ENCODE measurements at regions not wholly inside any gene's neighbourhood (a gene's known extent, or its start where the extent isn't known, plus 50 kb on each side); places are given as distances from the start of the nearest gene placed in this dataset.

- no peak for DNase-seq
Observed at GRCh38 chr4:121517241-121517640, 136.4 kb upstream of the QRFPR start.

DNA sequence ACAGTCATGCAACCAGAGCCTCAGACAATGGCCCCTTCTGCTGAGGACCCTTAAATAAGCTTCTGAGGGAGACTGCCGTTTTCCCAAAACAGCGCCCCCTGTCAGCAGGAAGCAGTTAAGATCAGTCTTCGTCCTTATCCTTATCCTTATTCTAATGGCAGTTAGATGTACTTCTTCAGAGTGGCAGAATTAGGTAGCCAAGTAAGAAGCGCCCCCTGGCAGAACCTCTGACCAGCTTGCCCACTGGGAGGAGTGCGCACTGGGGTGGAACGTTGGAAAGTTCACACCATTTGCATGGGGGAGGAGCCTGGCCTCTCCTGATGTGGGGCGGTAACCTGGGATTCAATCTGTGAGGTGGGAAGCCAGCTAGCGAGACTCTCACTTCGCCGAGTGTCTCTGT is 133.6 kb upstream of the QRFPR start:
- DNase-seq, result peak in 1 of 2 experiments; percentile 13

GRCh38 chr4:121510341-121510874 is 129.6 kb upstream of the QRFPR start:
- no peak for DNase-seq

DNA sequence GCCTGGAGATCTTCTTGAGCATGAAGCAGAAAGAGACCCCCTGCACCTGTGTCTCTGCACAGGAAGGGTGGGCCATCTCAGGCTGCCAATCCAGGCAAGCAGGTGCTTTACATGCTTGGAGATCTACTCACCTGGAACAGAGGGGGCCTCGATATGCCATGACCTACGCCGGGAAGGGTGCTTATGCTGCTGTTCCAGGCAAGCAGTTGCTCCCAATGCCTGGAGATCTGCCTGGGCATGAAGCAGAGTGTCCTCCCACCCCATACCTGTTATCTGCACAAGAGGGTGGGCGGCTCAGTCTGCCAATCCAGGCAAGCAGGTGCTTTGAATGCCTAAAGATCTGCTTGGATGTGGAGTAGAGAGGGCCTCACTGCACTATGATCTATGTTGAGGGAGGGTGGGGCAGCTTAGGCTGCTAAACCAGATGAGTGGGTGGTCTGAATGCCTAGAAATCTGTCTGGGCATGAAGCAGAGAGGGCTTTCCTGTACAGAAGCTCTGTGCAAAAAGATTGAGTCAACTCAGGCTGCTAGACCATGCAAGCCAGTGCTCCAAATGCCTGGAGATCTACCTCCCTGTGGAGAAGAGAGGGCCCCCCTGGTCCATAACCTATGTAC is 104.5 kb upstream of the QRFPR start:
- no peak for DNase-seq

- peak; percentile 14 to 52 for DNase-seq
Observed at GRCh38 chr4:121484633-121485032, 103.8 kb upstream of the QRFPR start.

DNA sequence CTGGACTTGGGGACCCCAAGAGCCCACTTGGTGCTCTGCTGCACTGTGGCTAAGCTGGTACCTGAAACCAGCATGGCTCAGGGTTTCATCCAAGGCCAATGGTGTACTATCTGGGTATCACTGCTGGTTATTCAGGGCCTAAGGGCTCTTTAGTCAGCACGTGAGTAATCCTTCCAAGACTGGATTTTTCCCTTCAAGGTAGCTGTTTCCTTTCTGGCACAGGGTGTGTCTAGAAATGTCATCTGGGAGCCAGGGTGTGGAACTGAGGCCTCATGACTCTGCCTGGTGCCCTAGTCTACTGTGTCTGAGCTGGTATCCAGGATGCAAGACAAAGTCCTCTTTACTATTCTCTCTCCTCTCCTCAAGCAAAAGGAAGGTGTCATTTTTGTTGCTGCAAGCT is 99.0 kb upstream of the QRFPR start:
- no peak for DNase-seq

DNA sequence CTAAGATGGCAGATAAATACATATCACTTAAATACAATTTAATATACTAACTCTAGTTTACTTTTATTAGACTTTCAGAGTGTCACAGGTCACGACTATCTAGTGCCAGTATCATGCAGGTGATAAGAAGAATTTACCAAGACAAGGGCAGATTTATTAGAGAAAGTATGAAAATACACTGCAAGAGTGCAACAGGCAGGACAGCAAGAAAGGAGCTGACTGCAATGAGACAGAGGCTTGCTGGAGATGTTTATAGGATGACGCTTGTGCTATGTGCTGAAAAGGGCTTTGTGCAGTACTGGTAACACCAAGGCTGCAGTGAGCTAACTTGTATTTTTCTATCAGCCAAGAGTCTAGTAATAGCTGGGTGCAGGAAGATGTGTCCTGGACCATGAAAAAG is 96.7 kb upstream of the QRFPR start:
- DNase-seq, result no peak

DNA sequence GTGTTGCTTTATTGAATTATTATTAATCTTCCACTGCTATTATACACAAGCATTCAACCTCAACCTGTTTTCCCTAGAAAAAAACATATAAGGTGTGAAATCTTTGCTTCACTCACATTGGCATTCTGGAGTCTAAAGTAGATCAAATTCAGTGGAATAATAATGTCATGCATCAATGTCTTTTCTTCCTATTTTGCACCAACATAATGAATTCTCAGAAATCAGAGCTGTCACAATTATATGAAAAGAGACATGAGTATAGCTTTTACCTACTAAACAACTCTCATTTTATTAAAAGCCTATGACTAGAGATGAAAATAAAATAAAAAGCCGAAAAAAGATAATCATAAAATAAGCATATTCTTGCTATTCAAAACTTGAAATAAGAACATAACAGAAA is 96.3 kb upstream of the QRFPR start:
- DNase-seq, result no peak

GRCh38 chr4:121472937-121473721 is 92.3 kb upstream of the QRFPR start:
- DNase-seq, result no peak

DNA sequence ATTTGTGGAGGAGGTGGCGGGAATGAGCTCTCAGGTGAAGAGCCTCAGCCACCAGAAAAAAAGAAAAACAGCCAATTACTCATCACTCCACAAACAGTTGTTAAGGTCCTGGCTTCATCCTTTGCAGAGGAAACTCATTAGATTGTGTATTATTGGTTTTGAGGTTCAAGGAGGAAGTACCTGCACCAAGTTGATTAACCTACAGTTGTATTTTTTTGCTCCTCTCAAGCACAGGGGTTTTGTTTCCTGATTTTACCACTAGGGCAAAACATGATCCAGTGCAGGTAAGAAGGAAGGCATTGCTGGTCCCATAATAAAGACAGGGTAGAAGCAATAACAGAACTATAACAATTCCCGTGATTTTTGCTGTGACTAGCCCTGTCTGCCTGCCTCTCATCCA is 84.0 kb upstream of the QRFPR start:
- no peak for DNase-seq

- peak; percentile 13 to 67 for DNase-seq
Observed at GRCh38 chr4:121462660-121463261, 81.9 kb upstream of the QRFPR start.

- DNase-seq, result no peak
Observed at GRCh38 chr4:121459026-121459425, 78.2 kb upstream of the QRFPR start.

DNA sequence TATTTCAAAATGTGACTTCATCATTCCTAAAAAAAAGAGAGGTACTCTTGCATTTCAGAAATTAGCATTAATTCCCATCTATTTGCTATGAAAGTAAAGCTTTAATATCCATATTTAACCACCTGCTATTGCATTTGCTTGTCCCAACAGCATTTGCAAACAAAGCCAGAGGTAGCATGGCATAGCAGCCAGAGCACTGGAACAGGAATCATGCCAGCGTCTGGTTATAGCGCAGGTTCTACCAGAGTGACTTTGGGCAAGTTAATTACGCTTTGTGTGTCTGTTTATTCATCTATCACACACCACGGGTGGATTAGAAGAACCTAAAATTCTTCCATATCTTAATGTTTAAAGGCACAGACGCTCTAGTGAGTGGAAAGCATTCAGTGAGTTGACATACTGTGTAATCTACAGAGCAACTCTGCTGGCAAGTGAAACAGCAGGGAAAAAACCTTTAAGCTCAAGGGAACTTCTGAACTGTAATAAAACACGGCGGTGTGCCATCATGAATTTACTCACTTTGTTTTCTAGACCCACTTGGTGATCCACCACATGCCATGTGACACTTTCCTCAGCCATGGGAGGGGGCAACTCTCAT is 76.6 kb upstream of the QRFPR start:
- no peak for DNase-seq

DNA sequence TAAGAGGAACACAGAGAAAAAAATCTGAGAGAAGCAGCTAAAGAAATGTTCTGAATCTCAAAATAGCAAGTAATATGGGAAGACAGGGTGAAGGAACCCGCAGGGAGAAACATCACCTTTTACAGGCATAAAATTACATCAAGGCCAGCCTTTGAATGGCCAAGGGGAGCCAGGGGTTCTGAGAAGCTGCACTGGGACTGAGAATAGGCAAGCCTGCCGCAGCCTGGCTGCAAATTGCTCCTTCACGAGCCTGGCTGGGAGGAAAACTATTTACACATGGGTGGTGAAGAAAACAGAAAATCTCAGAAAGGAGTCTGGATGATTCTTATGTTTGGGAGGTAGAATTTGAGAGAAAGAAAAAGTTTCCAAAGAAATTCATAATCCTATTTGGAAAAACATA is 74.5 kb upstream of the QRFPR start:
- no peak for DNase-seq

DNA sequence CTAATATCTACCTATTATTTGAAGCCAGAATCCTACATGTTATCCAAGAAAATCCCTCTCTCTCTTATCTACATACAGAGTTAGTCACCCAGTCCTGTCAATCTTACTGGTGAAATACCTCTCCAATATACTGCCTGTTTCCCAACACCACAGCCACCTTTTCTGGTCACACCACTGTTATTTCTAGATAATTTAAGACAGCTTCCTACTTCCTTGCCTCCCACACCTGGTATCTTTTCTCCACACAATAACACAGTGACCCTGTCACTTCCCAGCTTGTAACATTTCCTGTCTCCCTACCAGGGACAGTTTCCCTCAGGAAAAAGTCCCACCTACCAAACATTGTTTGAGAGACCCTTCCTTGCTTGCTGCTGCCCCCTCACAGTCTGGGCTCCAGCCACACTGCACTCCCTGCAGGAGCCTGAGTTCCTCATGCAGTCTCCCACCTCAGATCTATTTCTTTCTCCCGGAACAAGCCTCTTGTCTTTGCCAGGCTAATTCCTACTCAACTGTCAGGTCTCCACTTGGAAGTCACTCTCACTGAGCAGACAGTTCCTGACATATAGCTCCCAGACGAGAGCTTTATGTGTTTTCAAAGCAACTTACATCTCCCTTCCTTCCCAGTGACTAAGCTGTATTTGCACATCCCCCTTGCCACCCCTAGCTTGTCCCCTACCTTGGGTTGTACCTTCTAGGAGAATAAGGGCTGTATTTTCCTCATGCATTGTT is 73.6 kb upstream of the QRFPR start:
- DNase-seq, result no peak

DNA sequence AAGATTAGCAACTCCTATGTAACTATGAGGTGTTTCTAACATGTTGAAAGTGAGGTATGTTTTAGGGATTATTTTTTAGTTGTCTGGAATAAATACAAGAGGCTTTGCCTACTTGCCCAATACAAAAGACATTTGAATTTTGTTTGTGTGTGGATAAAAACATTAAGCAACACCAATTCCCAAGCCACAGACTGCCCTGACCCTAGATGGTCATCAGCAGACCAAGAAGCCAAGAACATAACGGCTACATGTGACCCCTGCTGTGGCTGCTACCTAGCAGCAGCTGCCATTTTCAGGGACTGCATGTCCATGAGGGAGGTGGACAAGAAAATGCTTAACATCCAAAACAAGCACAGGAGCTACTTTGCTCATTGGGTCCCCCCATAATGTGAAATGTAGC is 70.5 kb upstream of the QRFPR start:
- no peak for DNase-seq

DNA sequence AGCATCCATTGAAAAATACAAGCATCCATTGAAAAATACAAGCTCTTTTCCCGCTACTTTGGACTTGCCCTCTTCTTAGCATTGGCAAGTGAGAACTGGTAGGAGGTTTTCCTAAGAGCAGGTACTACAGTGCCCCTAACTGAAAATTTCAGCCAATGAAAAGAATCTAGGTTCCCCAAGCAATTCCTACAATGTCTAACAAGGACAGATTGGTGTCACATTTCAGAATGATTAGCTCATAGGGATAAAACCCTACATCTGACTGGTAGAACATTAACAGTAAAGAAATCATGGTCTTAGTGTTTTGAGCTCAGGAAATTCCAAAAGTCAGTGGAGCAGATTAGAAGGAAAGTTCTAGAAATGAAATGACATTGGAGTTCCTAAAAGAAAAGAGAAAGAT is 68.6 kb upstream of the QRFPR start:
- DNase-seq, result no peak

DNA sequence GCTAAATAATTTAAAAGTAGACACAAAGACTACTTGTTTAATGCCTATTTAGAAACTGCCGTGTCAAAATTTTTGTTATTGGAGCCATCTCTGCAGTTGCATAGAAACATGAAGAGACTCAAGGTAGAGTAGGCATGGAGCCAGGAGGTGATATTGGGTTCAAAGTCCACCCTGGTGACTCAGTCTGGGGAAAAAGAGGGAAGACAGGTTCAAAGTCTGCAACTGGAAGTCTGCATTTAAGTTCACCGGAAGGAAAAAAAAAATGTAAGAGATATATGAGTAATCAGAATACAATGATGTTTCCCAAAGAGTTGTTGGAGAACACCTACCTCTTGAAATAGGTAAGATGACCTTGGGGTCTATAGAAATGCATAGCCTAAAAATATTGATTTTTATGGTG is 67.4 kb upstream of the QRFPR start:
- DNase-seq, result no peak

DNA sequence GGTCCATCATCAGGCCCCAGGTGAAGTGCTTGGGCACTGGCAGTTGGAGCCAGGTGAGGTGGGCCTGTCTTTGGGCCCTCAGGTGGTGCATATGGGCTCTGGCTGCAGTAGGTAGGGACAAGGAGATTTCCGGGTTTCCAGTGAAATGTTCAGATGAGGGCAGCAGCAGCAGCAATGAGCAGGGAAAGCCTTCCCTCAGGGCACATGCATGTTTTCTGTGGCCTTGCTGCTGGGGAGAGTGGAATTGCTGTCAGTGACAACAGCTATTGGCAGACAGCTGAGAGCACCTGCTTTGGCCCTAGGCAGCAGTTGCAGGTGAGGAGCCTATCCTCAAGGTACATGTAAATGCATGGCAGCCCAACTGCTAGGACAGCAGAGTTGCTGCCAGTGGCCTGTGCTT is 58.9 kb upstream of the QRFPR start:
- no peak for DNase-seq

All from NCI-H526 (cell line).